Right atrium auricular region (tissue), 2 donors: ENCODE measurements at regions not wholly inside any gene's neighbourhood (a gene's known extent, or its start where the extent isn't known, plus 50 kb on each side); places are given as distances from the start of the nearest gene placed in this dataset.
A peak's percentile ranks its signal among the peaks of the same experiment; 100 is the strongest.

Experiments used
- DNase-seq: peaks from one replicate; pipeline ENCODE4 v3.0.0-alpha.2; 2019; ENCODE audit warnings: low spot score
- H3K27ac ChIP-seq, 2 donors: fragments of 200-600 bp; sonication (generic); 1 replicate in 1 of 2; 2 replicates in 1 of 2; pipeline ENCODE4 v1.5.1; 2016 to 2019
- H3K27me3 ChIP-seq, 2 donors: fragments of 200-600 bp; sonication (generic); one replicate each; pipeline versions ENCODE4 v1.5.1 to v1.6.0; 2017 to 2019
- H3K36me3 ChIP-seq: fragments of 200-600 bp; sonication (generic); one replicate; pipeline ENCODE4 v1.5.1; 2016
- H3K4me1 ChIP-seq, 2 donors: fragments of 200-600 bp; sonication (generic); one replicate each; pipeline versions ENCODE4 v1.5.1 to v1.6.0; 2017 to 2019
- H3K4me3 ChIP-seq, 2 donors: fragments of 200-600 bp; sonication (generic); 1 replicate in 1 of 2; 2 replicates in 1 of 2; pipeline ENCODE4 v1.5.1; 2017 to 2019; ENCODE audit warnings: mild to moderate bottlenecking in 1 of 2, moderate library complexity in 1 of 2
- H3K9me3 ChIP-seq, 2 donors: fragments of 200-600 bp; sonication (generic); one replicate each; pipeline ENCODE4 v1.5.1; 2019
- TF ChIP-seq, protein P1 (sequence below), 2 donors: fragments of 200-600 bp; sonication (generic); IDR thresholded peaks; one replicate each; pipeline ENCODE4 v1.5.1; 2019; ENCODE audit warnings: antibody characterized with exemption in 2 of 2

DNA sequence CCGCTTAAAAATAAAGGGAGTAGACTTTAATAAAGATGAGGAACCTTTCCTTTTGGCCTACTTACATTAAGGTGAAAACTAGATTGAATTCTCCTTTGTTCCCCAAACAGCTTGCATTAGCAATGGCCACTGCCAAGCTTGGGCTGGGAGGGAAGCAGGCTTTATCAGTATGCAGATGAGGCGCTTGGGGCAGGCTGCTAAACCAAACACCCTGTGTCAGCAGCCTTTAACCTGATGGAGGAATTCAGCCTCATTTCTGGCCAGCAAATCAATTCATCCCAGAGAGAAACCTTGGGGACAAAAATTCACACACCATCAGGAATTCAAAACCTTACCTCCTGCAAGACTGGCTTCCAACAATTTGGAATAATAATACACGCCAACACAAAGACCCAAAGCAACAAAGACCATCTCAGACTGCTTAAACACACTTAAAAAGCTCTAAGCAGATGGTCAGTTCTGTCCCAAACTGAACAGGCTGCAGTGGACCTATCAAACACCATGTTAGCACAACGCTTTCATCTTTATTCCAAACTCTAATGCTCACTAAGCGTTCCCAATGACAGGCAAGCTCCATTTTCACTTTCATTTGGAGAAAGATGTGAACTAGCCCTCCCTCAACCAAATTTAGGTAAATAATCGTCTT is 255.1 kb upstream of the CMC1 start:
- TF ChIP-seq, protein P1, sequence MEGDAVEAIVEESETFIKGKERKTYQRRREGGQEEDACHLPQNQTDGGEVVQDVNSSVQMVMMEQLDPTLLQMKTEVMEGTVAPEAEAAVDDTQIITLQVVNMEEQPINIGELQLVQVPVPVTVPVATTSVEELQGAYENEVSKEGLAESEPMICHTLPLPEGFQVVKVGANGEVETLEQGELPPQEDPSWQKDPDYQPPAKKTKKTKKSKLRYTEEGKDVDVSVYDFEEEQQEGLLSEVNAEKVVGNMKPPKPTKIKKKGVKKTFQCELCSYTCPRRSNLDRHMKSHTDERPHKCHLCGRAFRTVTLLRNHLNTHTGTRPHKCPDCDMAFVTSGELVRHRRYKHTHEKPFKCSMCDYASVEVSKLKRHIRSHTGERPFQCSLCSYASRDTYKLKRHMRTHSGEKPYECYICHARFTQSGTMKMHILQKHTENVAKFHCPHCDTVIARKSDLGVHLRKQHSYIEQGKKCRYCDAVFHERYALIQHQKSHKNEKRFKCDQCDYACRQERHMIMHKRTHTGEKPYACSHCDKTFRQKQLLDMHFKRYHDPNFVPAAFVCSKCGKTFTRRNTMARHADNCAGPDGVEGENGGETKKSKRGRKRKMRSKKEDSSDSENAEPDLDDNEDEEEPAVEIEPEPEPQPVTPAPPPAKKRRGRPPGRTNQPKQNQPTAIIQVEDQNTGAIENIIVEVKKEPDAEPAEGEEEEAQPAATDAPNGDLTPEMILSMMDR (IDR thresholded peaks at IDR 0.05) = no peak
- Histone ChIP-seq H3K4me3 (no peak overlapping the region), H3K27ac (no peak overlapping the region), H3K9me3 (no peaks in the 10 kb centered on the region), H3K36me3 (no peaks in the 10 kb centered on the region), H3K4me1 (no peaks in the 10 kb centered on the region), H3K27me3 (no peaks in the 10 kb centered on the region)
- no peak for DNase-seq

DNA sequence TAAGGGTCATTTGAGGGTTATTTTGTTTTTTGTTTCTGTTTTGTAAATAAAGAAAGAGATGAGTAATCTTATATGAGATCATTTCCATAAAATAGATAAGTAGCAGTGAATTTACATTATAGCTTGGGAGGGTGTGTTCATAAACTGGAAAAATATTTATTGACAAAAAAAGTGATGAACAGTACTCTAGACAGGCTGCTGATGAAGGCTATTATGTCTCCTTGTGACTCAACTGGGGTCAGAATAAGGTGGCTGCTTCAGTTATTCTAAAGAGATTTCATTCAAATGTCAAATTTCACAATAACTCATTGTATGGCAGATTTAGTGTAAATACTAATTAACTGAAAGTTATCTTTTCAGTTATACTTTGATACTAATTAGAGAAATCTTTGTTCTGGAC is 251.1 kb upstream of the CMC1 start:
- no peaks in the 10 kb centered on the region for H3K9me3 ChIP-seq
- H3K4me3 ChIP-seq = no peak overlapping the region
- H3K27me3 ChIP-seq = no peaks in the 10 kb centered on the region
- no peak for DNase-seq
- H3K4me1 ChIP-seq = no peaks in the 10 kb centered on the region
- H3K36me3 ChIP-seq = no peaks in the 10 kb centered on the region
- no peak overlapping the region for H3K27ac ChIP-seq
- TF ChIP-seq, protein P1 (IDR thresholded peaks at IDR 0.05) = no peak

DNA sequence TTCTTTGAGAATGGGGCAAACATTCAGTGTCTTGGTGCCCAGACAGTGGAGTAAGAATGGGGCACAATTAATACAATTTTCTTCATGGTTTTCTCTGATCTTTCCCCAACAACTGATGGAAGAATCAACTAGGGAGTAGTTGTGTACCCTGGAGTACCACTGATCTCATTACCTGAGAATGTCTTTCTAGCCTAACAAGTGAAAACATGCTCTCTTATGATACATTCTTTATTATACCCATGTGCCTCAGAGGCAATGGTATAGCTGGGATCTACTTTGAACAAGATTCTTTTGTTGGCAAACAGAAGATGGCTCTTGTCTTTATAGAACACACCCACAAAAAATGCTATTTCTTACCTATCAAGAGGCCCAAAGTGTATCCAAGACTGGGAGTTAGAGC is 250.6 kb upstream of the CMC1 start:
- TF ChIP-seq, protein P1 (IDR thresholded peaks at IDR 0.05) = no peak

DNA sequence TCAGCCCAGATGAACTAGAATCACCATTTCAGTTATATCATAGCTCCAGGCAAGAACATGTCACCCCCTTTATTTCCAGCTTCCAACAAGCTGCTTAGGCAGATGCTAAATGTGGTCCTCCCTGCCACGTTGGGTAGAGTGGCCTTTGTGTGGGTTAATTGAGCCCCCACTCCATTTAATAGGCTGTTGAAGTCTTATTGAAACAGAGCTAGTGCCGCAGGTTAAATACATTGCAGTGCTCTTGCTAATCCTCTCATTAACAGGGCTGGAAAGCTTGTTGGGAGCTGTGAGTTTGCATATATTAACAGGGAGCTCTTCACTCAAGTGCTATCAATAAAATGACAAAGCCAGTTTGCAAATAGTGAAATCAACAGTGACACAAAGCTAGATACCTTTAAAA is 248.4 kb upstream of the CMC1 start:
- TF ChIP-seq, protein P1 (IDR thresholded peaks at IDR 0.05) = no peak
- Histone ChIP-seq H3K27ac (no peak overlapping the region), H3K4me3 (no peak overlapping the region), H3K36me3 (no peaks in the 10 kb centered on the region), H3K9me3 (no peaks in the 10 kb centered on the region), H3K27me3 (no peaks in the 10 kb centered on the region), H3K4me1 (no peaks in the 10 kb centered on the region)
- DNase-seq = no peak

More for the DNA sequence above, 250.6 kb upstream of the CMC1 start:
- H3K9me3 ChIP-seq = no peaks in the 10 kb centered on the region
- H3K4me1 ChIP-seq = no peaks in the 10 kb centered on the region
- H3K27ac ChIP-seq = no peak overlapping the region
- no peak for DNase-seq
- no peak overlapping the region for H3K4me3 ChIP-seq
- H3K27me3 ChIP-seq = no peaks in the 10 kb centered on the region
- H3K36me3 ChIP-seq = no peaks in the 10 kb centered on the region

DNA sequence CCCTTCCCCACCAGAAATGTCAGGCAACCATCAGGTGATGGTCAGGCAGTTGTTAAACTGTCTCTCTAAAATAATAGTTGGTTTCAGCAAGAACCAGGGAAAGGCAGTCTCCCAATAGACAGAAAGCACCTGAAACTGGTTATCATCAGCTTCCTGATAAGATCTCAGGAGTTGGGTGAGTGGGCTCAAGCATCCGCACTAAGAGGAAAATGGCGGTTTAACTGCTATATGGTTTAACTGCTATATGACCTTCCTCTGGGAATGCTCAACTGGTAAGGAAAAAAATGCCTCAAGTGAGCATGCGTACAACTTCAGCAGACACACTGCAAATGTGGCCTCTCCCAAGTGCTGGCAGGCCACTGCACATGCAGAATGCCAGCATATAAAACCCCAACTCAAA is 240.8 kb upstream of the CMC1 start:
- H3K27ac ChIP-seq = no peak overlapping the region
- peaks cover 0 to 10% of the 10 kb centered on the region in 2 donors for H3K9me3 ChIP-seq
- no peak for DNase-seq
- no peaks in the 10 kb centered on the region for H3K27me3 ChIP-seq
- H3K4me1 ChIP-seq = no peaks in the 10 kb centered on the region
- no peak overlapping the region for H3K4me3 ChIP-seq
- H3K36me3 ChIP-seq = no peaks in the 10 kb centered on the region
- TF ChIP-seq, protein P1 (IDR thresholded peaks at IDR 0.05) = no peak

DNA sequence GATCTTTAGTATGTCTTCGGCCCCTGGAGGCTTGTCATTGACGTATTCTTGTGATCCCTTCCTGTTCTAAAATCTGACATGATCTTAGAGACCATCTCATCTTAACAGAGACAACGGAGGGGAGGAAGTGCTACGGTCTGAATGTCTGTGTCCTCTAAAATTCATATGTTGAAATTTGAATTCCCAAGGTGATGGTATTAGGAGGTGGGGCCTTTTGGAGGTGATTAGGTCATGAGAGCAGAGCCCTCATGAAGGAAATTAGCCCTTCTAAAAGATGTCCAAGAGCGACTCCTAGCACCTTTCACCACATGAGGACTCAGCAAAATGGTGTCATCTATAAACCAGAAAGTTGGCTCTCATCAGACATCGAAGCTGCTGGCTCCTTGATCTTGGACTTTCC is 233.2 kb upstream of the CMC1 start:
- DNase-seq = no peak
- TF ChIP-seq, protein P1 (IDR thresholded peaks at IDR 0.05) = no peak
- no peak overlapping the region for H3K4me3 ChIP-seq

More for the DNA sequence above, 233.2 kb upstream of the CMC1 start:
- Histone ChIP-seq H3K27me3 (no peaks in the 10 kb centered on the region), H3K27ac (peak overlapping the region in 1 of 2 donors; percentile 7), H3K4me1 (no peaks in the 10 kb centered on the region), H3K36me3 (no peaks in the 10 kb centered on the region), H3K9me3 (peaks cover 0 to 5% of the 10 kb centered on the region in 2 donors)
